HCT116 (cell line): ENCODE measurements at regions not wholly inside any gene's neighbourhood (a gene's known extent, or its start where the extent isn't known, plus 50 kb on each side); places are given as distances from the start of the nearest gene placed in this dataset.
"Not testable (repeated sequence)": the region's sequence is repeated elsewhere in the genome, so short reads cannot be mapped to it uniquely, and the experiment has no call there.

Experiments
- ATAC-seq: fragments of 200-7000 bp; cut with Tn5 transposase; 2 replicates; pipeline ENCODE4 v1.9.1; 2020; ENCODE audit warnings: mild to moderate bottlenecking, moderate library complexity
- BruUV-seq: library from RNA; stranded (reverse); fragments of 400-500 nt; replicated peaks from 2 replicates; lab custom pipeline; 2021; lab: Mats Ljungman, UMichigan
- CTCF ChIA-PET: fragments of 300-600 bp; sonication (Branson Sonifier 250); formaldehyde crosslinking; loops from one replicate; lab custom pipeline; 2021; ENCODE audit warnings: antibody characterized with exemption; lab: Charles Lee
- POLR2A ChIA-PET: fragments of 300-600, 350-600 bp; sonication (Branson Sonifier 250); formaldehyde crosslinking; loops from one replicate; lab custom pipeline; 2021; ENCODE audit warnings: antibody characterized with exemption; lab: Charles Lee
- RAD21 ChIA-PET, 2 experiments: fragments of 300-600 bp; sonication (Branson Sonifier 250); formaldehyde crosslinking; loops; one replicate each; lab custom pipeline; 2023; ENCODE audit warnings: low total read pairs in 2 of 2; ENCODE audit not compliant: uncharacterized antibody in 2 of 2, unreplicated experiment in 2 of 2, low non-redundant PET in 1 of 2; lab: Charles Lee
- DNase-seq: peaks from one replicate; pipeline ENCODE4 v3.0.0-alpha.2; 2010; ENCODE audit warnings: low read depth, low spot score
- H2AFZ ChIP-seq: fragments of 200-600 bp; shearing (Covaris generic), sonication (generic); 2 replicates; pipeline ENCODE4 v1.6.1; 2017; ENCODE audit warnings: low read depth, mixed run types, mixed read lengths, antibody characterized with exemption, low read length; ENCODE audit not compliant: poor library complexity, severe bottlenecking
- H3K27ac ChIP-seq: 2 replicates; pipeline ENCODE4 v1.5.1; 2012; ENCODE audit warnings: low read depth, low read length
- H3K27me3 ChIP-seq: fragments of 200-600 bp; sonication (generic); 2 replicates; pipeline ENCODE4 v1.6.1; 2016; ENCODE audit warnings: mixed run types, low read length, mixed read lengths; ENCODE audit not compliant: insufficient read depth
- H3K36me3 ChIP-seq, 2 experiments: fragments of 200-500 bp in 1 of 2; fragments of 200-600 bp in 1 of 2; sonication (Bioruptor generic) in 1 of 2; sonication (generic) in 1 of 2; 2 replicates each; pipeline versions ENCODE4 v1.5.1 to v1.6.1; 2014 to 2016; ENCODE audit warnings: low read length in 2 of 2, inconsistent platforms in 1 of 2, mixed read lengths in 1 of 2, mixed run types in 1 of 2; ENCODE audit not compliant: insufficient read depth in 2 of 2, control insufficient read depth in 1 of 2
- H3K4me1 ChIP-seq, 2 experiments: fragments of 200-600 bp in 1 of 2; sonication (generic) in 1 of 2; 2 replicates each; pipeline versions ENCODE4 v1.5.1 to v1.6.1; 2012 to 2017; ENCODE audit warnings: low read length in 2 of 2, inconsistent platforms in 1 of 2, mild to moderate bottlenecking in 1 of 2, mixed read lengths in 1 of 2, mixed run types in 1 of 2, moderate library complexity in 1 of 2; ENCODE audit not compliant: insufficient read depth in 2 of 2, control insufficient read depth in 1 of 2
- H3K4me2 ChIP-seq: fragments of 200-600 bp; sonication (generic); 2 replicates; pipeline ENCODE4 v1.6.1; 2017; ENCODE audit warnings: mixed run types, low read length, mixed read lengths
- H3K4me3 ChIP-seq, 2 experiments: fragments of 200-600 bp in 1 of 2; sonication (generic) in 1 of 2; replicated peaks in 1 of 2; 2 replicates each; pipeline ENCODE4 v1.5.1; 2011 to 2016; ENCODE audit warnings: low read length in 2 of 2, control low read depth in 1 of 2, low read depth in 1 of 2, mild to moderate bottlenecking in 1 of 2, mixed read lengths in 1 of 2, mixed run types in 1 of 2
- H3K79me2 ChIP-seq: fragments of 200-600 bp; sonication (generic); 2 replicates; pipeline ENCODE4 v1.6.1; 2017; ENCODE audit warnings: mild to moderate bottlenecking, mixed run types, low read length, moderate library complexity, mixed read lengths; ENCODE audit not compliant: insufficient read depth
- H3K9ac ChIP-seq: fragments of 200-600 bp; sonication (generic); 2 replicates; pipeline ENCODE4 v1.6.1; 2016; ENCODE audit warnings: low read length, mixed read lengths
- H3K9me2 ChIP-seq: fragments of 200-600 bp; sonication (generic), shearing (Covaris generic); 2 replicates; pipeline ENCODE4 v1.6.1; 2017; ENCODE audit warnings: mixed run types, mild to moderate bottlenecking, moderate library complexity; ENCODE audit not compliant: insufficient read depth
- H3K9me3 ChIP-seq, 2 experiments: fragments of 200-500 bp in 1 of 2; fragments of 200-600 bp in 1 of 2; sonication (Bioruptor generic) in 1 of 2; sonication (generic) in 1 of 2; 2 replicates each; pipeline ENCODE4 v1.6.1; 2014 to 2017; ENCODE audit warnings: low read length in 2 of 2, mixed read lengths in 2 of 2, inconsistent platforms in 1 of 2, low read depth in 1 of 2, mild to moderate bottlenecking in 1 of 2, mixed run types in 1 of 2, moderate library complexity in 1 of 2; ENCODE audit not compliant: control insufficient read depth in 1 of 2, insufficient read depth in 1 of 2
- H4K20me1 ChIP-seq: fragments of 200-600 bp; sonication (generic), shearing (Covaris generic); 2 replicates; pipeline ENCODE4 v1.6.1; 2017; ENCODE audit warnings: mixed run types, mild to moderate bottlenecking, moderate library complexity; ENCODE audit not compliant: insufficient read depth
- ELF1 ChIP-seq: IDR thresholded peaks from 2 replicates; pipeline ENCODE4 v1.6.1; 2012; ENCODE audit warnings: low read depth, borderline replicate concordance
- EZH2phosphoT487 ChIP-seq: fragments of 200-600 bp; IDR thresholded peaks from 2 replicates; pipeline ENCODE4 v1.6.1; 2018; ENCODE audit warnings: antibody characterized with exemption, borderline replicate concordance
- JUND ChIP-seq: IDR thresholded peaks from 2 replicates; pipeline ENCODE4 v1.6.1; 2012
- POLR2A ChIP-seq: IDR thresholded peaks from 2 replicates; pipeline ENCODE4 v1.7.0; 2011; ENCODE audit warnings: borderline replicate concordance; ENCODE audit not compliant: insufficient read depth, insufficient read length; ENCODE audit errors: extremely low read depth
- POLR2AphosphoS5 ChIP-seq: IDR thresholded peaks from 2 replicates; pipeline ENCODE4 v1.6.1; 2011; ENCODE audit warnings: mild to moderate bottlenecking, low read depth, low read length, moderate library complexity
- TCF7L2 ChIP-seq: IDR thresholded peaks from 2 replicates; pipeline ENCODE4 v1.7.0; 2011; ENCODE audit warnings: borderline replicate concordance, inconsistent platforms; ENCODE audit not compliant: insufficient read depth, insufficient read length; ENCODE audit errors: extremely low read depth
- ZBTB33 ChIP-seq: IDR thresholded peaks from 2 replicates; pipeline ENCODE4 v1.6.1; 2011; ENCODE audit warnings: mild to moderate bottlenecking, low read length, moderate library complexity; ENCODE audit not compliant: insufficient replicate concordance; ENCODE audit errors: extremely low read depth
- ZFX ChIP-seq: fragments of 450-650 bp; IDR thresholded peaks from 2 replicates; pipeline ENCODE4 v1.6.1; 2017
- intact Hi-C: fragments of 100-400 bp; cut with micrococcal nuclease; formaldehyde crosslinking; loops from 2 replicates; pipeline ENCODE4 v1.10.0; 2022
- TF ChIP-seq, protein P1 (sequence below): IDR thresholded peaks from 2 replicates; pipeline ENCODE4 v1.6.1; 2012; ENCODE audit warnings: low read depth

- POLR2A ChIA-PET: no interaction called here
- no peak for ATAC-seq
- no peak for DNase-seq
- Histone ChIP-seq H2AFZ (no peak overlapping the region), H3K79me2 (no peaks in the 10 kb centered on the region), H3K4me2 (no peak overlapping the region), H3K27ac (no peak overlapping the region), H3K9me2 (no peaks in the 10 kb centered on the region), H3K4me1 (no peaks in the 10 kb centered on the region), H4K20me1 (no peaks in the 10 kb centered on the region), H3K36me3 (no peaks in the 10 kb centered on the region), H3K9me3 (no peaks in the 10 kb centered on the region), H3K4me3 (no peak overlapping the region), H3K27me3 (no peaks in the 10 kb centered on the region), H3K9ac (no peak overlapping the region)
- intact Hi-C loops: no loop called here
- TF ChIP-seq EZH2phosphoT487: no peak
- TF ChIP-seq POLR2AphosphoS5: no peak
- no peak for TF ChIP-seq ZBTB33
- TF ChIP-seq, protein P1, sequence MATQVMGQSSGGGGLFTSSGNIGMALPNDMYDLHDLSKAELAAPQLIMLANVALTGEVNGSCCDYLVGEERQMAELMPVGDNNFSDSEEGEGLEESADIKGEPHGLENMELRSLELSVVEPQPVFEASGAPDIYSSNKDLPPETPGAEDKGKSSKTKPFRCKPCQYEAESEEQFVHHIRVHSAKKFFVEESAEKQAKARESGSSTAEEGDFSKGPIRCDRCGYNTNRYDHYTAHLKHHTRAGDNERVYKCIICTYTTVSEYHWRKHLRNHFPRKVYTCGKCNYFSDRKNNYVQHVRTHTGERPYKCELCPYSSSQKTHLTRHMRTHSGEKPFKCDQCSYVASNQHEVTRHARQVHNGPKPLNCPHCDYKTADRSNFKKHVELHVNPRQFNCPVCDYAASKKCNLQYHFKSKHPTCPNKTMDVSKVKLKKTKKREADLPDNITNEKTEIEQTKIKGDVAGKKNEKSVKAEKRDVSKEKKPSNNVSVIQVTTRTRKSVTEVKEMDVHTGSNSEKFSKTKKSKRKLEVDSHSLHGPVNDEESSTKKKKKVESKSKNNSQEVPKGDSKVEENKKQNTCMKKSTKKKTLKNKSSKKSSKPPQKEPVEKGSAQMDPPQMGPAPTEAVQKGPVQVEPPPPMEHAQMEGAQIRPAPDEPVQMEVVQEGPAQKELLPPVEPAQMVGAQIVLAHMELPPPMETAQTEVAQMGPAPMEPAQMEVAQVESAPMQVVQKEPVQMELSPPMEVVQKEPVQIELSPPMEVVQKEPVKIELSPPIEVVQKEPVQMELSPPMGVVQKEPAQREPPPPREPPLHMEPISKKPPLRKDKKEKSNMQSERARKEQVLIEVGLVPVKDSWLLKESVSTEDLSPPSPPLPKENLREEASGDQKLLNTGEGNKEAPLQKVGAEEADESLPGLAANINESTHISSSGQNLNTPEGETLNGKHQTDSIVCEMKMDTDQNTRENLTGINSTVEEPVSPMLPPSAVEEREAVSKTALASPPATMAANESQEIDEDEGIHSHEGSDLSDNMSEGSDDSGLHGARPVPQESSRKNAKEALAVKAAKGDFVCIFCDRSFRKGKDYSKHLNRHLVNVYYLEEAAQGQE: no peak
- no peak for TF ChIP-seq ZFX
- TF ChIP-seq ELF1: no peak
- no peak for TF ChIP-seq POLR2A
- no peak for TF ChIP-seq TCF7L2
- no peak for TF ChIP-seq JUND
- BruUV-seq: no TSS peak
- CTCF ChIA-PET: no interaction called here
- RAD21 ChIA-PET: no interaction called here
Measured at GRCh38 chr1:96588416-96588995, 133.1 kb upstream of the PTBP2 start.

GRCh38 chr1:96595530-96595929, 126.1 kb upstream of the PTBP2 start:
- intact Hi-C loops, H3K4me2 ChIP-seq, H3K9me2 ChIP-seq: not testable (repeated sequence)

More at GRCh38 chr1:96595530-96595929, 126.1 kb upstream of the PTBP2 start:
- POLR2A ChIA-PET, RAD21 ChIA-PET, H3K27me3 ChIP-seq, H3K4me3 ChIP-seq, H2AFZ ChIP-seq, H3K9me3 ChIP-seq, H3K36me3 ChIP-seq, ATAC-seq, H4K20me1 ChIP-seq, H3K27ac ChIP-seq, BruUV-seq, H3K9ac ChIP-seq, DNase-seq, H3K79me2 ChIP-seq, H3K4me1 ChIP-seq: not testable (repeated sequence)
- CTCF ChIA-PET: interaction anchor here (2.1 kb wide), 1 partner anchor 10 kb away, joined by 10 read pairs; no protein-coding TSS in a partner anchor
